ENCODE measurements at regions not wholly inside any gene's neighbourhood (a gene's known extent, or its start where the extent isn't known, plus 50 kb on each side); places are given as distances from the start of the nearest gene placed in this dataset.

GRCh38 chr6:141992109-141992508 lies 140.6 kb upstream of the GJE1 start:
- in situ Hi-C loops (cut with MboI; ENCODE audit: low sequenced_read_pairs, unreplicated experiment) = loop anchor here (25.0 kb wide), 1 partner anchor 120 kb away; no protein-coding TSS in a partner anchor
- no peak for TF ChIP-seq CTCF (IDR thresholded peaks at IDR 0.05; ENCODE audit: borderline replicate concordance, control extremely low read depth, extremely low read depth, insufficient read depth, missing control alignments)

GRCh38 chr6:141990840-141991239 lies 141.9 kb upstream of the GJE1 start:
- DNase-seq (ENCODE audit: low spot score) = no peak
- in situ Hi-C loops (cut with MboI; ENCODE audit: low sequenced_read_pairs, unreplicated experiment) = loop anchor here (25.0 kb wide), 1 partner anchor 121 kb away; no protein-coding TSS in a partner anchor
- no peak for TF ChIP-seq CTCF (IDR thresholded peaks at IDR 0.05; ENCODE audit: borderline replicate concordance, control extremely low read depth, extremely low read depth, insufficient read depth, missing control alignments)

More at GRCh38 chr6:141992109-141992508, 140.6 kb upstream of the GJE1 start:
- no peak for DNase-seq (ENCODE audit: low spot score)

- no peak for TF ChIP-seq CTCF (IDR thresholded peaks at IDR 0.05; ENCODE audit: borderline replicate concordance, control extremely low read depth, extremely low read depth, insufficient read depth, missing control alignments)
- DNase-seq (ENCODE audit: low spot score) = no peak
- in situ Hi-C loops (cut with MboI; ENCODE audit: low sequenced_read_pairs, unreplicated experiment) = loop anchor here (25.0 kb wide), 1 partner anchor 123 kb away; no protein-coding TSS in a partner anchor
Observed at GRCh38 chr6:141989706-141989959, 143.1 kb upstream of the GJE1 start.

GRCh38 chr6:141988954-141989705 lies 143.6 kb upstream of the GJE1 start:
- no peak for TF ChIP-seq CTCF (IDR thresholded peaks at IDR 0.05; ENCODE audit: borderline replicate concordance, control extremely low read depth, extremely low read depth, insufficient read depth, missing control alignments)
- peak; percentile 35 for DNase-seq (ENCODE audit: low spot score)
- in situ Hi-C loops (cut with MboI; ENCODE audit: low sequenced_read_pairs, unreplicated experiment) = loop anchor here (25.0 kb wide), 1 partner anchor 123 kb away; no protein-coding TSS in a partner anchor

GRCh38 chr6:141988327-141988726 lies 144.4 kb upstream of the GJE1 start:
- no peak for TF ChIP-seq CTCF (IDR thresholded peaks at IDR 0.05; ENCODE audit: borderline replicate concordance, control extremely low read depth, extremely low read depth, insufficient read depth, missing control alignments)
- in situ Hi-C loops (cut with MboI; ENCODE audit: low sequenced_read_pairs, unreplicated experiment) = loop anchor here (25.0 kb wide), 1 partner anchor 124 kb away; no protein-coding TSS in a partner anchor
- DNase-seq (ENCODE audit: low spot score) = no peak

GRCh38 chr6:141986457-141986856 lies 146.3 kb upstream of the GJE1 start:
- no peak for TF ChIP-seq CTCF (IDR thresholded peaks at IDR 0.05; ENCODE audit: borderline replicate concordance, control extremely low read depth, extremely low read depth, insufficient read depth, missing control alignments)
- no peak for DNase-seq (ENCODE audit: low spot score)
- in situ Hi-C loops (cut with MboI; ENCODE audit: low sequenced_read_pairs, unreplicated experiment) = loop anchor here (25.0 kb wide), 1 partner anchor 126 kb away; no protein-coding TSS in a partner anchor
